GM20431 (cell line): ENCODE measurements at regions not wholly inside any gene's neighbourhood (a gene's known extent, or its start where the extent isn't known, plus 50 kb on each side); places are given as distances from the start of the nearest gene placed in this dataset.
"Not testable (repeated sequence)": the region's sequence is repeated elsewhere in the genome, so short reads cannot be mapped to it uniquely, and the experiment has no call there.

Experiments
- in situ Hi-C: fragments of 300-500 bp; cut with MseI, MboI; formaldehyde crosslinking; loops from one replicate; pipeline ENCODE4 v1.15.0; 2020; ENCODE audit warnings: low sequenced_read_pairs; ENCODE audit not compliant: unreplicated experiment

DNA sequence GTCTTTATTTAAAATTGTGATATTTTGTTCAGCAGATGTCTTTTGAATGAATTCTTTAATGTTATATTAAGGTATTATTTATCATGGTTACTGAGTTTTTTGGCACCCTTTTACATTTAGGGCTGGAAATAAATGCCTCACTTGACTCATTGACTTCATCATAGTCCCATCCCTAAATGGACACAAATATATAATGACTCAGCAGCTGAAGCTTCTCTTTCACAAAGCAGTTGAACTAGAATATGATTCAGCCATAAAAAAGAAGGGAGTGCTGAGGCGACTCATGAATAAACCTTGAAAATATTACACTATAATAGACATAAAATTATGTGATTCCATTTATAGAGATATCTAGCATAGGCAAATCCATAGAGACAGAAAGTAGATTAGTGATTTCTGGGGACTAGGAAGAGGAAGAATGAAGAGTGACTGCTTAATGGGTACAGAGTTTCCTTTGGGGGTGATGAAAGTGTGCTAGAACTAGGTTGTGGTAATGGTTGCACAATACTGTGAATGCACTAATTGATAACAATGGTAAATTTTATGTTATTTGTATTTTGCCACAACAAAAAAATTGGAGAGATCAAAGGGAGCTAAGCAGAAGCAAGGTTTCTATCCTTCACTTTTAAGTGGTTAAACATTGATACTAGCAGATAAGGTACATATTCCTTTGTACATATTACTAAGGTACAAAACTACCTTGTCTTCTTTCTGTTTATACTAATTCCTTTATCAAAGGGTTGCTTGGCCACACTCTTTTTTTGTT is 449.6 kb downstream of the NTRK2 start:
- in situ Hi-C loops = no loop called here

- in situ Hi-C loops = no loop called here
Observed at GRCh38 chr9:85117831-85118230, 448.3 kb downstream of the NTRK2 start.

GRCh38 chr9:85115473-85115872 is 445.9 kb downstream of the NTRK2 start:
- in situ Hi-C loops = no loop called here

DNA sequence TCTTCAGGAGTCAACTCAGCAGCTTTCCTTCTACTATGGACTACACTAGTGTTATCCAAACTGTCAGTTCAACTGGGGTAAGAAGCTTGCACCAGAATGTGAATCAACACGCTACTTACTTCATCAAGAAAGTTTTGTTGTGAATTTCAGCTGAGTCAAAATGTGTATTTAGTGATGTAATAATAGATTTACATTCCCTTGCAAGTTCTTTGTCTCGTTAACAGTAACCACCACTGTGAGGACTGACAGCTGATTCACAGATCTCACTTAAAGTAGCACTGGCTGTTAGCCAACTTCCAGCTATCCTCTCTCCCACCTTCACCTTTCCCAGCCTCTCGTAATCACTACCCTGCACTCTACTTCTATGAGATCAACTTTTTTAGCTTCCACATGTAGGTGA is 445.3 kb downstream of the NTRK2 start:
- in situ Hi-C loops = no loop called here

- in situ Hi-C loops = no loop called here
Observed at GRCh38 chr9:85112933-85113418, 443.4 kb downstream of the NTRK2 start.

DNA sequence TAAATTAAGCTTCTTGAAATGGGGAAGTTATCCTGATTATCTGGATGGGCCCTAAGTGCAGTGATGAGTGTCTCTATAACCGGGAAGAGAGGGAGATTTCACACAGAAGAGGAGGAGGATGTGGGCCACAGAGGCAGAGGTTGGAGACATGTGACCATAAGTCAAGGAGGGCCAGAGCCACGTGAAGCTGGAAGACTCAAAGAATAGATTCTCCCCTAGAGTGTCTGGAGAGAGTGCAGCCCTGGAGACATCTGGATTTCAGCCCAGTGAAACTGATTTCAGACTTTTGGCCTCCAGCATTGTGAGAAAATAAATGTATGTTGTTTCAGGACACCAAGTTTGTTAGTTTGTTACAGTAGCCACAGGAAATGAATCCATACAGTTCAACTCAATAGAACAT is 442.9 kb downstream of the NTRK2 start:
- in situ Hi-C loops = no loop called here

- in situ Hi-C loops = no loop called here
Observed at GRCh38 chr9:85108746-85109145, 439.2 kb downstream of the NTRK2 start.

GRCh38 chr9:85108229-85108628 is 438.7 kb downstream of the NTRK2 start:
- in situ Hi-C loops = no loop called here

DNA sequence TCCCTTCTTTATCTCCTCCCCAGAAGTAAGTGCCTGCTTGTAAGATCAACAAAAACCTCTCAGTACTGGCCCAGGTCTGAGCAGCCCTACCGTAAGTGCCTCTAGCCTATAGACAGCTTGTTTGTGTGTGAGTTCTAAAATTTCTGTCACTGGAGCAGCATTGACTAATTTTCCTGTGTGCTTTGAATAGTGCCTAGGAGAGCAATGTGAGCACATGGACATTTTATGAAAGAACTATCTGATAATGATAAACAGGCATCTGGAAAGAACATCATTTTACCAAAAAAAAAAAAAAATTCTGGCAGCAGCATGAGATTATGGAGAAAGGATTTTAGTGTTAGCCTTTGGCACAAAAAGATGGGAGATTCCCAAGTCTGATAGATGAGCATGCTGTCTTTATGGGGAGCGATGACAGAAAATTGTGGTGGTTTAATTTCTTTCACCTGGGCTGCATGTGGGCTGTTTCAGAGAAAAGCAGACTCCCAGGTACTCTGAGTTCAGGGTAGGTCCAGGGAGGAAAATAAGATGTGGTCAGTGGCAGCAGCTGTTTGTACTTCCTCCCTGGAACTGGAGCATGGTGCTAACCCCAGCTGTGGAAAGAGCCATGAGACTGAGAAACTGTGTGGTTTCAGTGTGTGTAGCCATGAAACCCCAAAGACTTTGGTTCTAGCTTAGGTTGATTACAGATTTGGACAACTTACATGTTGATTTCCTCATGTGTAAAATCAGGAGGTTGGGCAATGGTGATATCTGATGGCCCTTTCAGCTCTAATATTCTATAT is 419.9 kb downstream of the NTRK2 start:
- in situ Hi-C loops = no loop called here

DNA sequence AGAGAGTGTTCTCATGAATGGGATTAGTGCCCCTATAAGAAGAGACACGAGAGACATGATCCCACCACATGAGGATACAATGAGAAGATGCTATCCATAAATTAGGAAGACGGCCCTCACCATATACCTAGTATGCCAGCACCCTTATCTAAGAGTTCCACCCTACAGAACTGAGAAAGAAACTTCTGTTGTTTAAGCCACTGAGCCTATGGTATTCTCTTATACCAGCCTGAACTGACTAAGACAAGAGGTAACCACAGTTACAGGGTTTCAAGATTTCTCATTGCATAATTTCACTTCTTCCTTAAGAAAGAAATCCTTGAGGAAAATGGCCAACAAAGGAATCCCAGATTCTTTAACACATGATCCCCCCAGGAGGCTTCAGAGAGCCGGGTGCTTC is 412.4 kb downstream of the NTRK2 start:
- in situ Hi-C loops = no loop called here

DNA sequence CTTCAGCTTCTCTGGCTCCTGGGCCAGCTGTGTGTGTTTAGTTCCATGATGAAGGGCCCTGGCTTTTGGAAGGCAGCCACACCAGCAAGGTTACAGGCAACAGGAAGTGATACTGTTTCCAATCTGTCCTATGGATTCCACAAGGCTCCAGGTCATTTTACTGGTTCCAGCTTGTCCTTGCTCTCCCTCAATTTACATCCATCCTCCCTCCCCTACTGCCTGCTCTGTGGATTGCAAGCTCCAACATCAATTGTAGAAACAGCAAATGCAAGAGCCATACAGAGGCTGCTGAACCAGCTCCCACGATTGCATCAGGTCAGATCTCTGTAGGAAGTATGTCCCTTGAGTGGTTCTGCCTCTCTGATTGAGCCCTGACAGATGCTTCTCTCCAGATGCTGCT is 409.8 kb downstream of the NTRK2 start:
- in situ Hi-C loops = no loop called here

GRCh38 chr9:85077944-85078343 is 408.4 kb downstream of the NTRK2 start:
- in situ Hi-C loops = no loop called here

GRCh38 chr9:85077146-85077545 is 407.6 kb downstream of the NTRK2 start:
- in situ Hi-C loops = not testable (repeated sequence)
